ENCODE measurements at regions not wholly inside any gene's neighbourhood (a gene's known extent, or its start where the extent isn't known, plus 50 kb on each side); places are given as distances from the start of the nearest gene placed in this dataset.
"Not testable (repeated sequence)": the region's sequence is repeated elsewhere in the genome, so short reads cannot be mapped to it uniquely, and the experiment has no call there.

DNA sequence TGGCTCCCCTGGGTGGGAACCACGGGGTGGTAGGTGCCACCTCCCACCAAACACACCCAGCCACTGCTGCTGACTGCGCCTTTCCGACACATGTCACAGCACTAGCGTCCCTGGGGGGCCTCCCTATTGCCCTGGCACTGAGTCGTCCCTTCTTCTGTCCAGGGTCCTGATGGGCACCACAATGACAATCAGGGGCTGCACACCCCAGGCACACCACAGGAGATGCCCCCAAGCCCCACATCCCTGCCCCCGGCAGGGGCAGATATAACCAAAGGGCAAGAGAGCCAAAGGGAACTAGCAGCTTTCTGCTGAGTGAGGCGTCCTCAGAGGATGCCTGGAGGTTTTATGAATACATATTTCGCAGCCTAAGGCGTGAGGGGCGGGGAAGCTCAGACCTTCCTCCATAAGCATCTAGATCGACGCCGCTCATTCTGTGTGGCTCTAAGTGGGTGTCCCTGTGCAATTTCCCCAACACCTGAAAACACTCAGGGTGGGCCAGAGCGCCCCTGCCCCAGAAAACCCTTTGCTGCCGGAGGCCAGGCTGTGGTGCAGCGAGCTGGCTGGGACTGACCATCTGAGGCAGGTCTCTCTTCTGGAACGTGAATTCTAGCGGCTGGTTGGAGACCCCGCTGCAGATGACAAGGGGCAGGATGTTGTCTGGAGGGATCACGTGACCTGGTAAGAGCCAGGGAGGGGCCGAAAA, 186.7 kb downstream of the KLRB1 start:
- H4K8ac ChIP-seq (ENCODE audit: low read depth in 2 of 2, low read length in 2 of 2); H3K4ac ChIP-seq (ENCODE audit: low read depth, low read length); H3K9me1 ChIP-seq (ENCODE audit: insufficient read depth, low read length); H3K27ac ChIP-seq (ENCODE audit: insufficient read depth, low read length); H3K23ac ChIP-seq (ENCODE audit: low read depth, low read length); dilution Hi-C loops (cut with HindIII; ENCODE audit: low sequenced_read_pairs, unreplicated experiment); H4K91ac ChIP-seq (ENCODE audit: insufficient read depth, low read depth, low read length); H2BK15ac ChIP-seq (ENCODE audit: low read depth, low read length); H3K27me3 ChIP-seq (ENCODE audit: control insufficient read depth, insufficient read depth, low read length); H2BK5ac ChIP-seq (ENCODE audit: low read depth, low read length, poor library complexity, severe bottlenecking); H4K5ac ChIP-seq (ENCODE audit: low read depth, low read length); H3K36me3 ChIP-seq (ENCODE audit: control insufficient read depth, insufficient read depth, low read length); H2AFZ ChIP-seq (replicated peaks; ENCODE audit: low read length, poor library complexity); BruUV-seq (replicated peaks); DNase-seq; in situ Hi-C loops (cut with MboI; ENCODE audit: low sequenced_read_pairs); H2BK20ac ChIP-seq (ENCODE audit: low read depth, low read length); H3K9me3 ChIP-seq (ENCODE audit: control insufficient read depth, insufficient read depth, low read length); H3K79me1 ChIP-seq (ENCODE audit: low read depth in 1 of 2, low read length in 2 of 2); H3K18ac ChIP-seq (ENCODE audit: low read depth, low read length); H2AK5ac ChIP-seq (ENCODE audit: low read depth, low read length); CTCF ChIA-PET; H2BK120ac ChIP-seq (ENCODE audit: low read depth, low read length); ATAC-seq (ENCODE audit: low read depth); H3K4me2 ChIP-seq (ENCODE audit: low read depth, low read length); H4K20me1 ChIP-seq (ENCODE audit: insufficient read depth, low read length); H2AK9ac ChIP-seq (replicated peaks; ENCODE audit: low read depth, low read length, poor library complexity); H3K9ac ChIP-seq (ENCODE audit: low read depth, low read length); intact Hi-C loops (cut with micrococcal nuclease); H3K4me3 ChIP-seq (ENCODE audit: insufficient read depth, low read depth, low read length); POLR2A ChIA-PET (ENCODE audit: unreplicated experiment); H3K14ac ChIP-seq (replicated peaks; ENCODE audit: low read depth, low read length); H3K4me1 ChIP-seq (ENCODE audit: control insufficient read depth, insufficient read depth, low read length); H3K56ac ChIP-seq (ENCODE audit: extremely low read depth, insufficient read depth, low read length): not testable (repeated sequence)
- no CpG with 5 or more reads among the region's 21 CpGs for WGBS, 2 experiments (ENCODE audit: extremely low coverage in 2 of 2, insufficient read length in 1 of 2)

GRCh38 chr12:9418669-9419041, 189.1 kb downstream of the KLRB1 start:
- H3K56ac ChIP-seq (ENCODE audit: extremely low read depth, insufficient read depth, low read length); H2BK5ac ChIP-seq (ENCODE audit: low read depth, low read length, poor library complexity, severe bottlenecking); H3K36me3 ChIP-seq (ENCODE audit: control insufficient read depth, insufficient read depth, low read length); H4K20me1 ChIP-seq (ENCODE audit: insufficient read depth, low read length); CTCF ChIA-PET; H2AFZ ChIP-seq (replicated peaks; ENCODE audit: low read length, poor library complexity); H3K79me1 ChIP-seq (ENCODE audit: low read depth in 1 of 2, low read length in 2 of 2); H4K91ac ChIP-seq (ENCODE audit: insufficient read depth, low read depth, low read length); H2BK20ac ChIP-seq (ENCODE audit: low read depth, low read length); intact Hi-C loops (cut with micrococcal nuclease); BruUV-seq (replicated peaks); H2BK15ac ChIP-seq (ENCODE audit: low read depth, low read length); H3K9me1 ChIP-seq (ENCODE audit: insufficient read depth, low read length); H2AK9ac ChIP-seq (replicated peaks; ENCODE audit: low read depth, low read length, poor library complexity); H3K4me1 ChIP-seq (ENCODE audit: control insufficient read depth, insufficient read depth, low read length); H2AK5ac ChIP-seq (ENCODE audit: low read depth, low read length); H3K4ac ChIP-seq (ENCODE audit: low read depth, low read length); H3K27me3 ChIP-seq (ENCODE audit: control insufficient read depth, insufficient read depth, low read length); H3K9ac ChIP-seq (ENCODE audit: low read depth, low read length); H3K4me2 ChIP-seq (ENCODE audit: low read depth, low read length); H3K18ac ChIP-seq (ENCODE audit: low read depth, low read length); H3K23ac ChIP-seq (ENCODE audit: low read depth, low read length); POLR2A ChIA-PET (ENCODE audit: unreplicated experiment); dilution Hi-C loops (cut with HindIII; ENCODE audit: low sequenced_read_pairs, unreplicated experiment); H3K27ac ChIP-seq (ENCODE audit: insufficient read depth, low read length); H4K8ac ChIP-seq (ENCODE audit: low read depth in 2 of 2, low read length in 2 of 2); H3K4me3 ChIP-seq (ENCODE audit: insufficient read depth, low read depth, low read length); ATAC-seq (ENCODE audit: low read depth); DNase-seq; H2BK120ac ChIP-seq (ENCODE audit: low read depth, low read length); H3K9me3 ChIP-seq (ENCODE audit: control insufficient read depth, insufficient read depth, low read length); H4K5ac ChIP-seq (ENCODE audit: low read depth, low read length); in situ Hi-C loops (cut with MboI; ENCODE audit: low sequenced_read_pairs); H3K14ac ChIP-seq (replicated peaks; ENCODE audit: low read depth, low read length): not testable (repeated sequence)
- WGBS, 2 experiments (ENCODE audit: extremely low coverage in 2 of 2, insufficient read length in 1 of 2), result no CpG with 5 or more reads among the region's 14 CpGs
